Naive B cell (primary cell): ENCODE measurements at regions not wholly inside any gene's neighbourhood (a gene's known extent, or its start where the extent isn't known, plus 50 kb on each side); places are given as distances from the start of the nearest gene placed in this dataset.
"Not testable (repeated sequence)": the region's sequence is repeated elsewhere in the genome, so short reads cannot be mapped to it uniquely, and the experiment has no call there.

Experiments
- ATAC-seq, 2 donors: fragments of 150-1000 bp; cut with Tn5 transposase; 2 replicates each; pipeline ENCODE4 v1.10.0; 2021; ENCODE audit warnings: low read depth in 2 of 2, mild to moderate bottlenecking in 2 of 2, moderate library complexity in 2 of 2
- DNase-seq: peaks from one replicate; pipeline ENCODE4 v3.0.0; 2022
- H3K27ac Mint-ChIP-seq, 6 donors: one replicate each; pipeline ENCODE4 v1.8.0; 2020 to 2022; ENCODE audit warnings: mild to moderate bottlenecking in 6 of 6, mixed read lengths in 6 of 6, moderate library complexity in 5 of 6, inconsistent platforms in 2 of 6
- H3K27me3 Mint-ChIP-seq, 3 donors: one replicate each; pipeline ENCODE4 v1.8.0; 2021 to 2022; ENCODE audit warnings: mixed read lengths in 3 of 3, mild to moderate bottlenecking in 1 of 3
- H3K36me3 Mint-ChIP-seq, 2 donors: one replicate each; pipeline ENCODE4 v1.8.0; 2020 to 2022; ENCODE audit warnings: mixed read lengths in 2 of 2, inconsistent platforms in 1 of 2, mild to moderate bottlenecking in 1 of 2
- H3K4me1 Mint-ChIP-seq, 3 donors: one replicate each; pipeline ENCODE4 v1.8.0; 2020 to 2022; ENCODE audit warnings: mixed read lengths in 3 of 3, inconsistent platforms in 1 of 3, mild to moderate bottlenecking in 1 of 3, moderate library complexity in 1 of 3
- H3K4me3 Mint-ChIP-seq, 8 donors: one replicate each; pipeline ENCODE4 v1.8.0; 2020 to 2022; ENCODE audit warnings: mild to moderate bottlenecking in 8 of 8, mixed read lengths in 8 of 8, moderate library complexity in 8 of 8, inconsistent platforms in 2 of 8
- H3K9me3 Mint-ChIP-seq, 7 donors: one replicate each; pipeline ENCODE4 v1.8.0; 2020 to 2022; ENCODE audit warnings: mixed read lengths in 7 of 7, mild to moderate bottlenecking in 5 of 7, inconsistent platforms in 2 of 7, moderate library complexity in 1 of 7

- peaks cover 3 to 7% (median 5%) of the 10 kb centered on the region in 3 donors for H3K4me1 Mint-ChIP-seq
- peaks cover 7 to 29% (median 13%) of the 10 kb centered on the region in 3 donors for H3K27me3 Mint-ChIP-seq
- ATAC-seq (no peak), DNase-seq (no peak)
- H3K9me3 Mint-ChIP-seq: peaks cover 0 to 1% (median 0%) of the 10 kb centered on the region in 7 donors
- no peaks in the 10 kb centered on the region for H3K36me3 Mint-ChIP-seq
- H3K27ac Mint-ChIP-seq: no peak overlapping the region
- peak overlapping the region in 2 of 8 donors; percentile 50 to 70 for H3K4me3 Mint-ChIP-seq
Measured at GRCh38 chr1:47592296-47593012, 154.6 kb downstream of the FOXD2 start.

- Mint-ChIP-seq H3K27ac (no peak overlapping the region), H3K9me3 (peaks cover 0 to 5% (median 0%) of the 10 kb centered on the region in 7 donors), H3K4me1 (peaks cover 3 to 7% (median 5%) of the 10 kb centered on the region in 3 donors), H3K4me3 (peak overlapping the region in 1 of 8 donors; percentile 70), H3K27me3 (peaks cover 10 to 33% (median 16%) of the 10 kb centered on the region in 3 donors), H3K36me3 (no peaks in the 10 kb centered on the region)
- ATAC-seq (no peak), DNase-seq (no peak)
Measured at GRCh38 chr1:47593013-47593568, 155.2 kb downstream of the FOXD2 start.

GRCh38 chr1:47593598-47594285 is 155.9 kb downstream of the FOXD2 start:
- peaks cover 3 to 7% (median 5%) of the 10 kb centered on the region in 3 donors for H3K4me1 Mint-ChIP-seq
- H3K9me3 Mint-ChIP-seq: peaks cover 0 to 10% (median 3%) of the 10 kb centered on the region in 7 donors
- H3K4me3 Mint-ChIP-seq: peak overlapping the region in 1 of 8 donors; percentile 29
- DNase-seq (no peak), ATAC-seq (no peak)
- peaks cover 10 to 38% (median 20%) of the 10 kb centered on the region in 3 donors for H3K27me3 Mint-ChIP-seq
- H3K27ac Mint-ChIP-seq: no peak overlapping the region
- H3K36me3 Mint-ChIP-seq: peaks cover 0 to under 1% of the 10 kb centered on the region in 2 donors

GRCh38 chr1:47594627-47595026 is 156.8 kb downstream of the FOXD2 start:
- H3K36me3 Mint-ChIP-seq: peaks cover 0 to 9% of the 10 kb centered on the region in 2 donors
- peaks cover 6 to 15% (median 7%) of the 10 kb centered on the region in 7 donors for H3K9me3 Mint-ChIP-seq
- peaks cover 14 to 47% (median 20%) of the 10 kb centered on the region in 3 donors for H3K27me3 Mint-ChIP-seq
- H3K4me1 Mint-ChIP-seq: peaks cover 3 to 7% (median 5%) of the 10 kb centered on the region in 3 donors
- DNase-seq (no peak), ATAC-seq (no peak)
- no peak overlapping the region for H3K4me3 Mint-ChIP-seq
- peak overlapping the region in 1 of 6 donors; percentile 18 for H3K27ac Mint-ChIP-seq

GRCh38 chr1:47596328-47596727 is 158.5 kb downstream of the FOXD2 start:
- ATAC-seq (no peak), DNase-seq (no peak)
- Mint-ChIP-seq H3K4me3 (no peak overlapping the region), H3K9me3 (peaks cover 8 to 28% (median 17%) of the 10 kb centered on the region in 7 donors), H3K27me3 (peaks cover 14 to 49% (median 20%) of the 10 kb centered on the region in 3 donors), H3K4me1 (peaks cover 3 to 7% (median 5%) of the 10 kb centered on the region in 3 donors), H3K36me3 (peaks cover 0 to 12% of the 10 kb centered on the region in 2 donors), H3K27ac (no peak overlapping the region)

- Mint-ChIP-seq H3K9me3 (peaks cover 13 to 45% (median 33%) of the 10 kb centered on the region in 7 donors), H3K27ac (no peak overlapping the region), H3K4me1 (peaks cover 0 to 3% (median 2%) of the 10 kb centered on the region in 3 donors), H3K36me3 (peaks cover 0 to 22% of the 10 kb centered on the region in 2 donors), H3K4me3 (no peak overlapping the region), H3K27me3 (peaks cover 14 to 41% (median 27%) of the 10 kb centered on the region in 3 donors)
- no peak for ATAC-seq
- DNase-seq: no peak
Measured at GRCh38 chr1:47598357-47598756, 160.5 kb downstream of the FOXD2 start.

GRCh38 chr1:47599777-47600176 is 161.9 kb downstream of the FOXD2 start:
- ATAC-seq (no peak), DNase-seq (no peak)
- H3K27me3 Mint-ChIP-seq: peaks cover 8 to 29% (median 18%) of the 10 kb centered on the region in 3 donors
- peaks cover 0 to 22% of the 10 kb centered on the region in 2 donors for H3K36me3 Mint-ChIP-seq
- H3K4me3 Mint-ChIP-seq: no peak overlapping the region
- no peaks in the 10 kb centered on the region for H3K4me1 Mint-ChIP-seq
- H3K27ac Mint-ChIP-seq: no peak overlapping the region
- peaks cover 13 to 54% (median 39%) of the 10 kb centered on the region in 7 donors for H3K9me3 Mint-ChIP-seq

GRCh38 chr1:47602491-47602890 is 164.6 kb downstream of the FOXD2 start:
- peaks cover 0 to 22% of the 10 kb centered on the region in 2 donors for H3K36me3 Mint-ChIP-seq
- DNase-seq, H3K4me1 Mint-ChIP-seq, H3K4me3 Mint-ChIP-seq, ATAC-seq, H3K27ac Mint-ChIP-seq: not testable (repeated sequence)
- peaks cover 8 to 20% (median 15%) of the 10 kb centered on the region in 3 donors for H3K27me3 Mint-ChIP-seq
- H3K9me3 Mint-ChIP-seq: peaks cover 13 to 75% (median 44%) of the 10 kb centered on the region in 7 donors

- H3K27ac Mint-ChIP-seq, H3K4me1 Mint-ChIP-seq, ATAC-seq, H3K4me3 Mint-ChIP-seq, DNase-seq: not testable (repeated sequence)
- H3K9me3 Mint-ChIP-seq: peaks cover 12 to 77% (median 46%) of the 10 kb centered on the region in 7 donors
- peaks cover 0 to 19% of the 10 kb centered on the region in 2 donors for H3K36me3 Mint-ChIP-seq
- peaks cover 0 to 13% (median 8%) of the 10 kb centered on the region in 3 donors for H3K27me3 Mint-ChIP-seq
Measured at GRCh38 chr1:47604869-47605268, 167.0 kb downstream of the FOXD2 start.

GRCh38 chr1:47608296-47608875 is 170.5 kb downstream of the FOXD2 start:
- Mint-ChIP-seq H3K9me3 (peaks cover 6 to 49% (median 21%) of the 10 kb centered on the region in 7 donors), H3K36me3 (peaks cover 0 to 8% of the 10 kb centered on the region in 2 donors), H3K27me3 (peaks cover 0 to 14% (median 1%) of the 10 kb centered on the region in 3 donors), H3K4me1 (no peaks in the 10 kb centered on the region), H3K27ac (no peak overlapping the region), H3K4me3 (no peak overlapping the region)
- ATAC-seq (no peak), DNase-seq (no peak)

GRCh38 chr1:47611992-47612391 is 174.1 kb downstream of the FOXD2 start:
- Mint-ChIP-seq H3K27ac (no peak overlapping the region), H3K4me3 (no peak overlapping the region), H3K4me1 (no peaks in the 10 kb centered on the region), H3K9me3 (peaks cover 0 to 24% (median 12%) of the 10 kb centered on the region in 7 donors), H3K36me3 (peaks cover 0 to 8% of the 10 kb centered on the region in 2 donors), H3K27me3 (peaks cover 0 to 22% (median 0%) of the 10 kb centered on the region in 3 donors)
- DNase-seq (no peak), ATAC-seq (no peak)

GRCh38 chr1:47612819-47613218 is 175.0 kb downstream of the FOXD2 start:
- DNase-seq: no peak
- no peak for ATAC-seq
- peaks cover 0 to 8% of the 10 kb centered on the region in 2 donors for H3K36me3 Mint-ChIP-seq

GRCh38 chr1:47616036-47616435 is 178.2 kb downstream of the FOXD2 start:
- DNase-seq (no peak), ATAC-seq (no peak)
- peaks cover 0 to 2% (median 0%) of the 10 kb centered on the region in 7 donors for H3K9me3 Mint-ChIP-seq
- no peak overlapping the region for H3K27ac Mint-ChIP-seq
- no peaks in the 10 kb centered on the region for H3K36me3 Mint-ChIP-seq
- peaks cover 3 to 9% (median 6%) of the 10 kb centered on the region in 3 donors for H3K27me3 Mint-ChIP-seq
- H3K4me1 Mint-ChIP-seq: no peaks in the 10 kb centered on the region
- no peak overlapping the region for H3K4me3 Mint-ChIP-seq

More at GRCh38 chr1:47612819-47613218, 175.0 kb downstream of the FOXD2 start:
- Mint-ChIP-seq H3K27ac (no peak overlapping the region), H3K9me3 (peaks cover 0 to 17% (median 7%) of the 10 kb centered on the region in 7 donors), H3K27me3 (peaks cover 3 to 22% (median 5%) of the 10 kb centered on the region in 3 donors), H3K4me3 (no peak overlapping the region), H3K4me1 (no peaks in the 10 kb centered on the region)
